Mesothelial cell of epicardium (in vitro differentiated cells): ENCODE measurements at regions not wholly inside any gene's neighbourhood (a gene's known extent, or its start where the extent isn't known, plus 50 kb on each side); places are given as distances from the start of the nearest gene placed in this dataset.

Source experiments
- DNase-seq, 2 experiments: peaks; one replicate each; pipeline ENCODE4 v3.0.0; 2021; ENCODE audit warnings: low spot score in 2 of 2; ENCODE audit not compliant: unreplicated experiment in 2 of 2
- H3K27ac Mint-ChIP-seq: 2 replicates; pipeline ENCODE4 v1.8.0; 2021; ENCODE audit warnings: mixed read lengths
- H3K27me3 Mint-ChIP-seq: 2 replicates; pipeline ENCODE4 v1.8.0; 2021; ENCODE audit warnings: low read depth, mixed read lengths
- H3K36me3 Mint-ChIP-seq: 2 replicates; pipeline ENCODE4 v1.8.0; 2021; ENCODE audit warnings: mixed read lengths
- H3K4me1 Mint-ChIP-seq: 2 replicates; pipeline ENCODE4 v1.8.0; 2021; ENCODE audit warnings: mixed read lengths
- H3K4me3 Mint-ChIP-seq: 2 replicates; pipeline ENCODE4 v1.8.0; 2021; ENCODE audit warnings: mild to moderate bottlenecking, moderate library complexity, mixed read lengths
- H3K9me3 Mint-ChIP-seq: 2 replicates; pipeline ENCODE4 v1.8.0; 2021; ENCODE audit warnings: mixed read lengths
- TF ChIP-seq, protein P1 (sequence below): fragments of 200-600 bp; sonication (generic); IDR thresholded peaks from one replicate; pipeline ENCODE4 v1.5.0; 2021; ENCODE audit warnings: antibody characterized with exemption; ENCODE audit not compliant: unreplicated experiment

DNA sequence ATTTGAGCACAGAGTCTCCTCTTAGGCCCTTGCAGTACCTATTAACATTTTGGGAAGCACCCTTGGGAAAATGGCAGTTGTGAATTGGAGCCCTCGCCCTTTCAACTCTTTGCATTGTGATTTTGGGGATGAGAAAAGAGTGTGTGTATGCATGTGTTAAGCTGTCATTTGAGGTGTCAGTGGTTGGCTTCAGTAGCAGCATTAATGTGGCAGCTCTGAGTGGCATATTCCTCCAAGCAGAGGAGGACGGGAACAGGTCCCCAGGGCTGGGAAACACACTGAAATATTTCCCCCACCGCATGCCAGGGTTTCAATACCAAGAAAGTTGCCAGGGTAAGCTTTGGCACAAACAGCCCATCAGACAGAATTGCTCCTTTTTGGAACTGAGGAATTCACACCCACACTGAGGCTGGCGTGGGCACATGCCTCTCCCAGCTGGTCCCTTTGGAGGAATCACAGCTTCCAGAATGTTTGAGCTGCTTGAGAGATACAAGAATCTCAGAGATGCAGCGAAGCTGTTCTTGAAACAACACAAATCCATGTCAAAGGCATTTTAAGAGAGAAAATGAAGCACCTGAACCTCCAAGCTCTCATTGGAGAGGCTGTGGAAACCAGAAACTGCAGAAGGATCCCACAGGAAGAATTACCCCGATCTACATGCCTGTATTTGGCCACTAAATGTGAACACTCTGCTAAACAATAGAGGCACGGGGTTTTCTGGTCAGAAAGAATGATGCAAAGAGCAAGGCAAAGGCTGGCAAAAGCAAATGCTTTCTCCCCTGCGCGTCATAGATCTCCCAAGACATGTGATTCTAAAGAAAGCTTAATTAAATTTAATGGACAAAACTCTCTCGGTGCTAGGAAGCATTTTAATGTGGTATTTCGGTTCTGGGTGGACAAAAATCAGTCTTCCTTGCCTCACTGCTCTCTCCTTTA lies 67.2 kb upstream of the RCN1 start:
- Mint-ChIP-seq H3K36me3 (no peaks in the 10 kb centered on the region), H3K4me3 (no peak overlapping the region), H3K9me3 (no peaks in the 10 kb centered on the region), H3K27me3 (peaks cover 55% of the 10 kb centered on the region), H3K4me1 (no peaks in the 10 kb centered on the region), H3K27ac (no peak overlapping the region)
- DNase-seq, result no peak
- TF ChIP-seq, protein P1, sequence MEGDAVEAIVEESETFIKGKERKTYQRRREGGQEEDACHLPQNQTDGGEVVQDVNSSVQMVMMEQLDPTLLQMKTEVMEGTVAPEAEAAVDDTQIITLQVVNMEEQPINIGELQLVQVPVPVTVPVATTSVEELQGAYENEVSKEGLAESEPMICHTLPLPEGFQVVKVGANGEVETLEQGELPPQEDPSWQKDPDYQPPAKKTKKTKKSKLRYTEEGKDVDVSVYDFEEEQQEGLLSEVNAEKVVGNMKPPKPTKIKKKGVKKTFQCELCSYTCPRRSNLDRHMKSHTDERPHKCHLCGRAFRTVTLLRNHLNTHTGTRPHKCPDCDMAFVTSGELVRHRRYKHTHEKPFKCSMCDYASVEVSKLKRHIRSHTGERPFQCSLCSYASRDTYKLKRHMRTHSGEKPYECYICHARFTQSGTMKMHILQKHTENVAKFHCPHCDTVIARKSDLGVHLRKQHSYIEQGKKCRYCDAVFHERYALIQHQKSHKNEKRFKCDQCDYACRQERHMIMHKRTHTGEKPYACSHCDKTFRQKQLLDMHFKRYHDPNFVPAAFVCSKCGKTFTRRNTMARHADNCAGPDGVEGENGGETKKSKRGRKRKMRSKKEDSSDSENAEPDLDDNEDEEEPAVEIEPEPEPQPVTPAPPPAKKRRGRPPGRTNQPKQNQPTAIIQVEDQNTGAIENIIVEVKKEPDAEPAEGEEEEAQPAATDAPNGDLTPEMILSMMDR, result no peak

GRCh38 chr11:32018672-32019071 lies 72.2 kb upstream of the RCN1 start:
- Mint-ChIP-seq H3K4me3 (no peak overlapping the region), H3K27me3 (peaks cover 60% of the 10 kb centered on the region), H3K36me3 (no peaks in the 10 kb centered on the region), H3K27ac (no peak overlapping the region), H3K4me1 (no peaks in the 10 kb centered on the region), H3K9me3 (no peaks in the 10 kb centered on the region)
- TF ChIP-seq, protein P1, result no peak
- DNase-seq, result no peak

DNA sequence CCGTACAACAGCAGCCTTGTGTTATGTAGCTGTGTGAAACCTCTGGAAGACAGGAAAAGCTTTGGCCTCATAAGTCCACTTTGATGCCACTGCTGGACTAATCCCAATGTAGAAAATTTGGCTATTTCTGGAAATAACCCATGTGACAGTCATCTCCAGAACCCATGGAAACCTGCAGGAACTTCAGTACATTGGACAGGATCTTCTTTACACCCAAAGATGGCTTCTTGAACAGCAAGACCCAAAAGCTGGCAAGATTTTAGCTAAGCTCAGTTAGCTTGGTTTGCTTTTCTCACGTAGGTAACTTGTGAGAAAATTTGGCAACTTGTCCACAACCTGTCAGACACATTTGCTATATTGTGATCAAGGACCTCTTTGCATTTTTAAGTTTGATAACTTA lies 74.8 kb upstream of the RCN1 start:
- H3K36me3 Mint-ChIP-seq, result no peaks in the 10 kb centered on the region
- DNase-seq, result no peak
- H3K4me1 Mint-ChIP-seq, result no peaks in the 10 kb centered on the region
- peaks cover 60% of the 10 kb centered on the region for H3K27me3 Mint-ChIP-seq
- TF ChIP-seq, protein P1, result no peak
- no peaks in the 10 kb centered on the region for H3K9me3 Mint-ChIP-seq
- H3K27ac Mint-ChIP-seq, result no peak overlapping the region
- no peak overlapping the region for H3K4me3 Mint-ChIP-seq

GRCh38 chr11:32015427-32015826 lies 75.4 kb upstream of the RCN1 start:
- H3K9me3 Mint-ChIP-seq, result no peaks in the 10 kb centered on the region
- H3K27me3 Mint-ChIP-seq, result peaks cover 67% of the 10 kb centered on the region
- H3K4me1 Mint-ChIP-seq, result no peaks in the 10 kb centered on the region
- no peak overlapping the region for H3K4me3 Mint-ChIP-seq
- no peaks in the 10 kb centered on the region for H3K36me3 Mint-ChIP-seq
- TF ChIP-seq, protein P1, result no peak
- no peak for DNase-seq
- H3K27ac Mint-ChIP-seq, result no peak overlapping the region

DNA sequence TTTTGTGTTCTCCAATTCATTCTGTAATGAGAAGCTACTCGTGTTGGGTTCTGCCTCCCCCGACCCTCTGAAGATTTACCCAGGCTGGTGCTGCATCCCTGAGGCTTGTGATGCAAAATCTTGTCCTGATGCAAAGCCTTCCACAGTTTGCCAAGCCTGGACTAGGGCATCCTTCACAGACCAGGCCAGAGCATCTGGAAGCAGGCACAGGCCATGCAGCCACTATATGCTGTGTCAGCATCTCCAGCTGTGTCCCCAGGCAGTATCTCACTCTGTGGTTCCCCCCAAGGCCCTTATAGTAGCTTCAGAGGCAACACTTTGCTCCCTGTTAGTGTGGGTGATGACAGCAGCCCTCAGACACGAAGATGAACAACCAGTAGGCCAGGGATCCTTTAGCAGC lies 77.3 kb upstream of the RCN1 start:
- Mint-ChIP-seq H3K36me3 (no peaks in the 10 kb centered on the region), H3K4me3 (no peak overlapping the region), H3K4me1 (no peaks in the 10 kb centered on the region), H3K27me3 (peaks cover 82% of the 10 kb centered on the region), H3K27ac (no peak overlapping the region), H3K9me3 (no peaks in the 10 kb centered on the region)
- DNase-seq, result no peak
- TF ChIP-seq, protein P1, result no peak
